ENCODE measurements at regions not wholly inside any gene's neighbourhood (a gene's known extent, or its start where the extent isn't known, plus 50 kb on each side); places are given as distances from the start of the nearest gene placed in this dataset.
"Not testable (repeated sequence)": the region's sequence is repeated elsewhere in the genome, so short reads cannot be mapped to it uniquely, and the experiment has no call there.

DNA sequence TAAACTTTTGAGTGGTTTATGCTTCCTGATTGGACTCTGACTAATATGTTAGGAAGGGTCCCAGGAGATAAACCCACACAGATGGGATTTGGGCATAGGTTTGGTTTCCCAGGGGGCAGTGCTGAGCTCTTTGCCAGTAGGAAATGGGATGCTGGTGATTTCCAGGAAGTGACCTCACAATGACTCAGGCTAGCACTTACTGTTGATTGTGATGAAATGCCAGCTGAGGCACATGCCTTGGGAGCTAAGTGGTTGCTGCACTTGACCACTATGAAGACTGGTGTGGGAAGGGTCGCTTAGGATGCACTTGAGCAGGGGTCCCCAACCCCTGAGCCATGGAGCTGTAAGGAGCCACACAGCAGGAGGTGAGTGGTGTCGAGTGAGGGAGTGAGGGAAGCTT lies 55.5 kb upstream of the METTL14 start:
- not testable (repeated sequence) for H3K4me3 ChIP-seq (ENCODE audit: low read length in 2 of 2); H3K36me3 ChIP-seq (ENCODE audit: control insufficient read depth in 2 of 2, insufficient read depth in 2 of 2, low read length in 2 of 2); H3K27me3 ChIP-seq (ENCODE audit: control insufficient read depth in 2 of 2, insufficient read depth in 2 of 2, low read length in 2 of 2); H3K4me1 ChIP-seq (ENCODE audit: control insufficient read depth in 2 of 2, insufficient read depth in 2 of 2, low read length in 2 of 2); H3K9ac ChIP-seq (ENCODE audit: low read depth in 1 of 2, low read length in 2 of 2); H3K27ac ChIP-seq (ENCODE audit: low read depth in 2 of 2, low read length in 2 of 2); H3K9me3 ChIP-seq (ENCODE audit: control insufficient read depth in 2 of 2, low read length in 2 of 2)

GRCh38 chr4:118630897-118631296 lies 54.3 kb upstream of the METTL14 start:
- H3K27ac ChIP-seq (ENCODE audit: low read depth in 2 of 2, low read length in 2 of 2); H3K36me3 ChIP-seq (ENCODE audit: control insufficient read depth in 2 of 2, insufficient read depth in 2 of 2, low read length in 2 of 2); H3K9me3 ChIP-seq (ENCODE audit: control insufficient read depth in 2 of 2, low read length in 2 of 2); H3K27me3 ChIP-seq (ENCODE audit: control insufficient read depth in 2 of 2, insufficient read depth in 2 of 2, low read length in 2 of 2); H3K4me3 ChIP-seq (ENCODE audit: low read length in 2 of 2); H3K4me1 ChIP-seq (ENCODE audit: control insufficient read depth in 2 of 2, insufficient read depth in 2 of 2, low read length in 2 of 2); H3K9ac ChIP-seq (ENCODE audit: low read depth in 1 of 2, low read length in 2 of 2): not testable (repeated sequence)

GRCh38 chr4:118631321-118632050 lies 53.7 kb upstream of the METTL14 start:
- not testable (repeated sequence) for H3K4me3 ChIP-seq (ENCODE audit: low read length in 2 of 2); H3K4me1 ChIP-seq (ENCODE audit: control insufficient read depth in 2 of 2, insufficient read depth in 2 of 2, low read length in 2 of 2); H3K27ac ChIP-seq (ENCODE audit: low read depth in 2 of 2, low read length in 2 of 2); H3K27me3 ChIP-seq (ENCODE audit: control insufficient read depth in 2 of 2, insufficient read depth in 2 of 2, low read length in 2 of 2); H3K9me3 ChIP-seq (ENCODE audit: control insufficient read depth in 2 of 2, low read length in 2 of 2); H3K36me3 ChIP-seq (ENCODE audit: control insufficient read depth in 2 of 2, insufficient read depth in 2 of 2, low read length in 2 of 2); H3K9ac ChIP-seq (ENCODE audit: low read depth in 1 of 2, low read length in 2 of 2)

- H3K9ac ChIP-seq (ENCODE audit: low read depth in 1 of 2, low read length in 2 of 2); H3K27ac ChIP-seq (ENCODE audit: low read depth in 2 of 2, low read length in 2 of 2); H3K27me3 ChIP-seq (ENCODE audit: control insufficient read depth in 2 of 2, insufficient read depth in 2 of 2, low read length in 2 of 2); H3K36me3 ChIP-seq (ENCODE audit: control insufficient read depth in 2 of 2, insufficient read depth in 2 of 2, low read length in 2 of 2); H3K9me3 ChIP-seq (ENCODE audit: control insufficient read depth in 2 of 2, low read length in 2 of 2); H3K4me3 ChIP-seq (ENCODE audit: low read length in 2 of 2); H3K4me1 ChIP-seq (ENCODE audit: control insufficient read depth in 2 of 2, insufficient read depth in 2 of 2, low read length in 2 of 2): not testable (repeated sequence)
Observed at GRCh38 chr4:118633476-118633875, 51.7 kb upstream of the METTL14 start.

GRCh38 chr4:118634126-118634875 lies 50.9 kb upstream of the METTL14 start:
- H3K27ac ChIP-seq (ENCODE audit: low read depth in 2 of 2, low read length in 2 of 2); H3K4me1 ChIP-seq (ENCODE audit: control insufficient read depth in 2 of 2, insufficient read depth in 2 of 2, low read length in 2 of 2); H3K36me3 ChIP-seq (ENCODE audit: control insufficient read depth in 2 of 2, insufficient read depth in 2 of 2, low read length in 2 of 2); H3K9ac ChIP-seq (ENCODE audit: low read depth in 1 of 2, low read length in 2 of 2); H3K27me3 ChIP-seq (ENCODE audit: control insufficient read depth in 2 of 2, insufficient read depth in 2 of 2, low read length in 2 of 2); H3K4me3 ChIP-seq (ENCODE audit: low read length in 2 of 2); H3K9me3 ChIP-seq (ENCODE audit: control insufficient read depth in 2 of 2, low read length in 2 of 2): not testable (repeated sequence)

All from mucosa of rectum (tissue), 2 donors.